ENCODE measurements at regions not wholly inside any gene's neighbourhood (a gene's known extent, or its start where the extent isn't known, plus 50 kb on each side); places are given as distances from the start of the nearest gene placed in this dataset.

GRCh38 chr14:85242666-85243065, 287.3 kb upstream of the FLRT2 start:
- TF ChIP-seq, protein P1, sequence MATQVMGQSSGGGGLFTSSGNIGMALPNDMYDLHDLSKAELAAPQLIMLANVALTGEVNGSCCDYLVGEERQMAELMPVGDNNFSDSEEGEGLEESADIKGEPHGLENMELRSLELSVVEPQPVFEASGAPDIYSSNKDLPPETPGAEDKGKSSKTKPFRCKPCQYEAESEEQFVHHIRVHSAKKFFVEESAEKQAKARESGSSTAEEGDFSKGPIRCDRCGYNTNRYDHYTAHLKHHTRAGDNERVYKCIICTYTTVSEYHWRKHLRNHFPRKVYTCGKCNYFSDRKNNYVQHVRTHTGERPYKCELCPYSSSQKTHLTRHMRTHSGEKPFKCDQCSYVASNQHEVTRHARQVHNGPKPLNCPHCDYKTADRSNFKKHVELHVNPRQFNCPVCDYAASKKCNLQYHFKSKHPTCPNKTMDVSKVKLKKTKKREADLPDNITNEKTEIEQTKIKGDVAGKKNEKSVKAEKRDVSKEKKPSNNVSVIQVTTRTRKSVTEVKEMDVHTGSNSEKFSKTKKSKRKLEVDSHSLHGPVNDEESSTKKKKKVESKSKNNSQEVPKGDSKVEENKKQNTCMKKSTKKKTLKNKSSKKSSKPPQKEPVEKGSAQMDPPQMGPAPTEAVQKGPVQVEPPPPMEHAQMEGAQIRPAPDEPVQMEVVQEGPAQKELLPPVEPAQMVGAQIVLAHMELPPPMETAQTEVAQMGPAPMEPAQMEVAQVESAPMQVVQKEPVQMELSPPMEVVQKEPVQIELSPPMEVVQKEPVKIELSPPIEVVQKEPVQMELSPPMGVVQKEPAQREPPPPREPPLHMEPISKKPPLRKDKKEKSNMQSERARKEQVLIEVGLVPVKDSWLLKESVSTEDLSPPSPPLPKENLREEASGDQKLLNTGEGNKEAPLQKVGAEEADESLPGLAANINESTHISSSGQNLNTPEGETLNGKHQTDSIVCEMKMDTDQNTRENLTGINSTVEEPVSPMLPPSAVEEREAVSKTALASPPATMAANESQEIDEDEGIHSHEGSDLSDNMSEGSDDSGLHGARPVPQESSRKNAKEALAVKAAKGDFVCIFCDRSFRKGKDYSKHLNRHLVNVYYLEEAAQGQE (IDR thresholded peaks at IDR 0.05; ENCODE audit: insufficient replicate concordance, low read depth), result no peak
- no peak for TF ChIP-seq CTCF (IDR thresholded peaks at IDR 0.05; ENCODE audit: insufficient read depth, low read length)
- TF ChIP-seq POLR2AphosphoS5 (IDR thresholded peaks at IDR 0.05; ENCODE audit: low read depth), result no peak
